Activated naive CD8-positive, alpha-beta T cell treated with anti-CD3 and anti-CD28 coated beads, Interleukin-2, amount 50 U/mL, for 16 hours (primary cell): ENCODE measurements at regions not wholly inside any gene's neighbourhood (a gene's known extent, or its start where the extent isn't known, plus 50 kb on each side); places are given as distances from the start of the nearest gene placed in this dataset.

ENCODE experiments used
- DNase-seq: peaks from one replicate; pipeline ENCODE4 v3.0.0-alpha.2; 2020; ENCODE audit warnings: low read depth, low spot score

DNA sequence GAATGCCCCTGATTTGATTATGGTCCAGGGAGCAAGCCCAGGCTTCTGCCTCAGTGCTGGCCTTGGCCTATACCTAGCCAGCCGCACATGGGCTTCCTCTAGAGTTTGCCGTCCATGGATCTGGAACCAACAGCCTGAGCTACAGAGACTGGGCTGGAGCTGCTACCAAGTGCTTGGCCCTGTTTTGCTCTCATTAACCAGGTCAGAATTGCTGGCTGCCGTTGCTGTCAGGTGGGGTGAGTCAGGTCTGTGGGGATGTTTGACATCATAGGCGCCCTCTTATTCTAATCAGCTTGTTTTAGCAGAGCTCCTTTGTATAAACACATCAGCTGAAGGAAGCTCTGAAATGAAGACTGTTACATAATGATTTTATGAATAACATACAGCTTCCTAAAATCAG is 83.1 kb upstream of the PHACTR2 start:
- DNase-seq, result no peak

DNA sequence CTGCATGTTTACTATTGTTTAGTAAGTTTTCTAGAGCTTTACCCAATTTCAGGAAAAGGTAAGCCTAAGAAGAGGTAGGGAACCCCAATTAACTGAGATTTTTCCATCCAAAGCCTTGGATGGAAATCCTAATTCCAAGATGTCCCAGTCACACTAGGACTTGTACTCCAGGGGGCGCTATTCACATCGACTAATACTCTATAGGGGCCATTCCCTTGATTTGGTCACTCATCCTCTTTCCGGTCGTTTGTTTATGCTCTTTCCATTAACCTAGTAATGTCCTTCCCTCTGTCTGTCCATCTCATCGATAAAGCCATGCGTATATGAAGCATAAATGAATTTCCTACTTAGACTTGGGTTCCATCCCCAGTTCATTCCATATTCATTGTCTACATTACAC is 80.8 kb upstream of the FUCA2 start:
- no peak for DNase-seq

DNA sequence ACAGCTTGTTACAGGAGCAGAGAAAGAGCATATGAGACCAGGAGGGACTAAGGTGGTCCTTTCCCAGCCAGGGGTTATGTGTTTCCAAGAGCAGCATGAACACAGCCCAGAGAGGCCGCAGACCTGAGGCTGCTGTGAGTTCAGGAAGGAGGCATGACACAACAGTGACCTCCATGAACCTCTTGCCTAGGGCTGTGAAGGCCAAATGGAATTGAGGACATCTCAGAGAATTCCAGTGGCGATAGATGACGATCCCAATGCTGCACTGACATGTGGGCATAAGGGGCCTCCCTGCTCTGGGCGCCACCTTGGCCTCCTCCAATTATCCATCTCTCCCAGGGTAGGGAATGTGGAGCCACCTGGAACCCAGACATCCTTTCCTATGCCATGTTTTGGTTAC is 79.9 kb upstream of the FUCA2 start:
- no peak for DNase-seq

- DNase-seq, result no peak
Measured at GRCh38 chr6:143589162-143589561, 77.6 kb upstream of the FUCA2 start.

GRCh38 chr6:143586557-143586956 is 75.0 kb upstream of the FUCA2 start:
- no peak for DNase-seq

GRCh38 chr6:143585716-143586115 is 74.2 kb upstream of the FUCA2 start:
- no peak for DNase-seq

DNA sequence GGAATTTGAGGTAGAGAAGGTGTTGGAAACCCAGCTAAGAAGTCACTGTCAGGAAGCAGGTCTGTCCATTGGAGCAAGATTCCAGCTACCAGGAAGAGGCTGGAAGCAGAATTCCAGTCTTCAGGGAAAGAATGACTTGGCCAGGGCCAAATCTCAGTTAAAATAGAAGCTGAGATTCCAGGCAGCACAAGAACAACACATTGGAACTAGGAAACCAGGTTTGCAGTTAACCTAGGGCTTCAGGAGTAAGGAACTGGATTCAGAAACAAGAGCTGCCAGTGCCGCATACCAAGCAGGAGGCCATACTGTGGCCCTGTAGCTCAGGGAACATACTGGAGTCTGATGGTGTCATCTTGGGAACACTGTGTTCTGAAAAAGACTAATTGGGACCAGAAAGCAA is 73.7 kb upstream of the FUCA2 start:
- DNase-seq, result no peak

GRCh38 chr6:143583542-143584327 is 72.2 kb upstream of the FUCA2 start:
- DNase-seq, result no peak

DNA sequence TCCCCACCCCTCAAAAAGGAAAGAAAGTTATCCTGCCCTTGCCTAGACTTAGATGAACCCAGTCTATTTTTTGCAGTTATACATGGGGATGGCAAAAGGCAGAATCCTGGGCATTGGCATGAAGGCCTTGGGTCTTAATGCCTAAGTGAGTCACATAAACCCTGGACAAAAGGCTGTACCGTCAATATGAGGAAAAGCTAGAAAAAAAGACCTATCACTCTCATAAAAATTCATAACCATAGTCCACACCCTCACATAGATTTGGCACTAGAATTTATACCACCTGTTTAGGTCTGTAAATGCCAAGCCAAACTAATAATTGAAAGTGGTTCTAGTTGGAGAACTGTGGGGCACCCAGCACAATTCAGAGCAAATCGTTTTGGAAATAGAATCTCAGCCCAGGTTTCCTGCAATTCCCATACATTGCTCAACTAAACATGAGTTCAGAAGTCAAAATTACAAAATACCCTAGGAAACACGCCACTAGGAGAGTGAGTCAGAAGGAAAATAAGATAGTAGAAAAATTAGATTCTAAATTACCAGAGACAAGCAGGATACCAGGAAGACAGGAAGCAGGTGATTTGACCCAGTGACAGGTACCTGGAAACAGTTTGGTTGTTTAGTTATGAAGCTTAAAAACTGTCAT is 70.4 kb upstream of the FUCA2 start:
- no peak for DNase-seq

DNA sequence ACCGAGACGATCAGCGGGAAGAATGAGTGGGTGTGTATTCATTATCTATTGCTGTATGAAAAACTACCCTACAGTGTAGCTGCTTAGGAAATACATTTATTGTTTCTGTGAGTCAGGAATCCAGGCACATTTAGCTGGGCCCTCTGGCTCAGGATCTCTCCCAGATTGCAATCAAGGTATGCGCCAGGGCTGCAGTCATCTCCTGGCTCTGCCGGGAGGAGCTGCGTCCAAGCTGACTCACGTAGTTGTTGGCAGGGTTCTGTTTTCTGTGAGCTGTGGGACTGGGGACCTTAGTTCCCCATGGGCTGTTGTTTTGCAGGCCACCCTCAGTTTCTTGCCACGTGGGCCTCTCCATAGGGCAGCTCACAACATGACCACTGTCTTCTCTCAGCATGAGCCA is 68.2 kb upstream of the FUCA2 start:
- no peak for DNase-seq

GRCh38 chr6:143578054-143578453 is 66.5 kb upstream of the FUCA2 start:
- DNase-seq, result no peak

DNA sequence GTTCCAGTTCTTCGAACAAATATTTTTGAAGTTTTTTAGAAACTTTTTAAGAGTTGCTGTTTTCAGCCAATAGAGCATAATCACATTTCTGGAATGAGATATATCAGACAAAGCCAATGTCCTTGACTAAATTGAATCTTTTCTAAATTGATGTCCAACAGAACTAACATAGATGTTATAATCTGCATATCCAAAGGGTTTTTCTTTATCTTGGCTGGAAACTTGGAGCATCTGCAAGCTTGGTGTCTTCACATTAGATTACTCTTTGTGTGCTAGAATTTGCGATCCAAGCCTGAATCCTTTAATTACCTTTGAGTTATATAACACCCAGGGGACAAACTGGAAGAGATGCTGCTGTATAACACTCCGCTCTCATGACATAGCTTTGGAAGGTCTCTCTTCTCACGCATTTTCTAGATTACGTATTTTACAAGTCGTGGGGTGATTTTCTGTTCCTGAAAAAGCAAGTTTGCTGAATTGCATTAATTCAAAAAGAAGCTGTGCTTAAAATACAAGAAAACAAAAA is 64.4 kb upstream of the FUCA2 start:
- DNase-seq, result no peak

DNA sequence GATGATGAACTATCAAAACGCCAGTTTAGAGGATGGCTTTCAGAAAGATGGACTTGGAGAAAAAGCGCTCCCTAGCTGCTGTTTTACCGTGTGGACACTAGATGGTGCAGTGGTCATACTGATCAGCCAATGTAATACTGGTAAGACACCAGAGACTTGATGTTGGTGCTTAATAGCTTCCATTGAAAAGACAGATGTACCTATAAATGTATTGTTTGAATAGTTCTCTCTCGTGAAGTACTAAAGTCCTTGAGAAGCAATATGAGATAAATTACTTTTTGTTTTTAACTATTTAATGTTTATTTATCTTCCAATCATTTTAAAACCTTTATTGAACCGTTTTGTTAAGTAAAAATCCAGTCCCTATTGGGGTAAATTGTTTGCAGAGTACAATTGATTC is 63.9 kb upstream of the FUCA2 start:
- DNase-seq, result peak; percentile 14

GRCh38 chr6:143570147-143570853 is 58.8 kb upstream of the FUCA2 start:
- DNase-seq, result no peak

GRCh38 chr6:143569040-143569439 is 57.5 kb upstream of the FUCA2 start:
- DNase-seq, result no peak

GRCh38 chr6:143564484-143565017 is 53.0 kb upstream of the FUCA2 start:
- DNase-seq, result no peak

DNA sequence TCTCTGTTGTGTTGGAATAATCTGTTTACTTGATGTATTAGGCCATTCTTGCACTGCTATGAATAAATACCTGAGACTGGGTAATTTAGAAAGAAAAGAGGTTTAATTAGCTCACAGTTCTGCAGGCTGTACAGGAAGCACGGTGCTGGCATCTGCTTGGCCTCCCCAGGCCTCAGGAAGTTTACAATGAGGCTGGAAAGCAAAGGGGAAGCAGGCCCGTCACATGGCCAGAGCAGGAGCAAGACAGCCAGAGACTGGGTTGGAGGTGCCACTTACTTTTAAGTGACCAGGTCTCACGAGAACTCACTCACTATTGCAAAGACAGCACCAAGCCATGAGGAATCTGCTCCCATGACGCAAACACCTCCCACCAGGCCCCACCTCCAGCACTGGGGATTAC is 50.6 kb upstream of the FUCA2 start:
- no peak for DNase-seq
